C4-2B (cell line): ENCODE measurements at regions not wholly inside any gene's neighbourhood (a gene's known extent, or its start where the extent isn't known, plus 50 kb on each side); places are given as distances from the start of the nearest gene placed in this dataset.

ENCODE experiments used
- H3K27ac ChIP-seq: fragments of 450-650 bp; 2 replicates; pipeline ENCODE4 v1.5.1; 2017
- CTCF ChIP-seq: fragments of 450-650 bp; conservative IDR thresholded peaks from 2 replicates; pipeline ENCODE4 v1.5.1; 2017; ENCODE audit warnings: mild to moderate bottlenecking
- ZFX ChIP-seq: fragments of 450-650 bp; IDR thresholded peaks from 2 replicates; pipeline ENCODE4 v1.6.1; 2017

- TF ChIP-seq CTCF: peak; percentile 13; the same call in 1 of the 2 replicates
- TF ChIP-seq ZFX: no peak
These were observed 157.4 kb downstream of the DACT1 start for GRCh38 chr14:58794993-58795762.

GRCh38 chr14:58796242-58797009 lies 158.7 kb downstream of the DACT1 start:
- no peak for TF ChIP-seq ZFX
- no peak for TF ChIP-seq CTCF
- no peak overlapping the region for H3K27ac ChIP-seq

More at GRCh38 chr14:58794993-58795762, 157.4 kb downstream of the DACT1 start:
- H3K27ac ChIP-seq: no peak overlapping the region

DNA sequence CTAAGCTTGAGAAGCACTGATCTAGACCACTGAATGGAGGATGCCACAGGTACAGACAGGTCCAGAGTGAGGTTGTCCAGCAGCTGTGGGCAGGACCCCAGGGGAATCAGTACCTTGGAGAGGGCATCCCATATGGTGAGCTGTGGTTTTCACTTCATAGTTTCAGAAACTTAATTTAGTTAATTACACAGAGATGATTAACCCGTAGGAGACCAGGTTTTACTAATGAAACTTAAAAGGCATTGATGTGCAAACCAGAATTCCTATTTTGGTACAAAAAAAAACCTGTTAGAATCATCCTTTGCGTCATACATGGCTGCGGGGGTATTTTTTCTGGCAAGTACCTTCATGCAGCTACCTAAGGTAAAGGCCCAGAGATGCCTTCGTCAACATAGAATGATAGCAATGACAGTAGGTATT lies 159.3 kb downstream of the DACT1 start:
- TF ChIP-seq ZFX: no peak
- no peak for TF ChIP-seq CTCF
- no peak overlapping the region for H3K27ac ChIP-seq

GRCh38 chr14:58798173-58798572 lies 160.4 kb downstream of the DACT1 start:
- TF ChIP-seq ZFX (no peak), CTCF (no peak)
- H3K27ac ChIP-seq: no peak overlapping the region

DNA sequence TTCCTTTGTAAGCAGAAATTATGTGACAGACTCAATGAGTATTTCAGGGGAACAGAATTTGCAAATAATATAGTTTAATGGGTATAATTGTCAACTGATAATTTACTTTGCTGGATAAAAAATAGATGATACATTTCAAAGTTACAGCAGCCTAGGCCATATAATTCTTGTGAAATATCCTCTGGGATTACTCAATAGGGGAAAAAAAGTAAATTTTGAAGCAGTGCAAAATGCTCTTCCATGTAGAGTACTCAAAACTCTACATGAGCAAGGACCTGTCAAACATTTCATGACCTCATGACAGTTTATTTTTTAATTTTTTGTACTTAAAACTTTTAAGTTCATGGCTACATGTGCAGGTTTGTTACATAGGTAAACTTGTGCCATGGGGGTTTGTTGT lies 163.3 kb downstream of the DACT1 start:
- no peak overlapping the region for H3K27ac ChIP-seq
- no peak for TF ChIP-seq CTCF
- no peak for TF ChIP-seq ZFX

DNA sequence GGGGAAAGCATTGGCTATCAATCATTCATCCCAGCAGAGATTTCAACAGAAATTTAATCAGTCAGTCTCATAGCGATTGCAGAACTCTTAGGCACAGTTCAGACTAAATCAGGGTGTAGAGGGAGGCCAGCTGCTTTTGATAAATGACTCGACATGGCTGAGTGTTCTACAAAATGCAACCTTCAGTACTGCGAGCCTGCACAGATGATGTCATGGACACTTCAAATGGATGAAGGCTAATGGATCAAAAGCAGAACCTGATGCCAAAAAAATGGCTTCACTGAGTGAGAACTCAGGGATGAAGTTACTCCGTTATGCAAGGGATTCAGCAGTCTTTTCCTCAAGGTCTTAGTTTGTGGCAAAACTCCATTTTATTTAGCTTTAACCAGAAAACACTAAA lies 167.3 kb downstream of the DACT1 start:
- H3K27ac ChIP-seq: no peak overlapping the region
- no peak for TF ChIP-seq CTCF

DNA sequence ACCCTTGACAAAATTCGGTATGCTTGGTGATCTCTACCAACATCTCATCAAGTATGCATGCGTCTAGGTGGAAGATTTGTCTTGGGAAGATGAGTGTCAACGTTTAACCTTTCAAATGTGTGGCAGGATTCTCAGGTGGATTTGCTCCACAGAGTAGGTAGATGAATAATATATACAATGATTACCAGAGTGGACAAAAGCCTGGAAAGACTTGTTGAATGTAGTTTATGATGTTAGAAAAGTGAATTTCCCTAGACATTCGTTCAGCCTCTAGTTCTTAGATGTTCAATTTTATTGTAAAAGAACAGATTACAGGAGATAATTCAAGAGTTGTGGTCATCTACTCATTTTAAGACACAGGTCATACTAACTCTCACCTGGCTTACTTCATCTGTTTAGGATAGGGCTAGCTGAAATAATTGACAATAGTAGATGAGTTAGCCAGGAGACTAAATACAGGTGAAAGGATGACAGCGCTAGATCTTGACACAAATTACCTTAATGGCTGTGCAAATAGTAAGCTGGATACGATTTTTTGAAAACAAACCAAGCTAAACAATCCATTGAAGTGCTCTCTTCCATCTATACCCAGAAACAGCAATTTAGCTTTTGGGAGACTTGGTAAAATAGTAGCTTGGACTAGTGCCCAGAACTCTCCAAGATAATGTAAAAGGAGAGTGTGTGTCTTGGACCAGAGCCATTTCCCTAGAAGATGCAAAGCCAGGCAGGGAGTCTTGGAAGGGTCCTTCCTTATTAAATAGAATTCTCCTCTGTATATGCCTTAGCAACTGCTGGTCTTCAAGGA lies 168.0 kb downstream of the DACT1 start:
- no peak overlapping the region for H3K27ac ChIP-seq
- TF ChIP-seq CTCF (no peak), ZFX (no peak)
